Activated CD8-positive, alpha-beta memory T cell treated with anti-CD3 and anti-CD28 coated beads, Interleukin-2, amount 50 U/mL, for 1 hour (primary cell): ENCODE measurements at regions not wholly inside any gene's neighbourhood (a gene's known extent, or its start where the extent isn't known, plus 50 kb on each side); places are given as distances from the start of the nearest gene placed in this dataset.
"Not testable (repeated sequence)": the region's sequence is repeated elsewhere in the genome, so short reads cannot be mapped to it uniquely, and the experiment has no call there.

Source experiments
- DNase-seq: peaks from one replicate; pipeline ENCODE4 v3.0.0-alpha.2; 2020; ENCODE audit errors: extremely low read depth

DNA sequence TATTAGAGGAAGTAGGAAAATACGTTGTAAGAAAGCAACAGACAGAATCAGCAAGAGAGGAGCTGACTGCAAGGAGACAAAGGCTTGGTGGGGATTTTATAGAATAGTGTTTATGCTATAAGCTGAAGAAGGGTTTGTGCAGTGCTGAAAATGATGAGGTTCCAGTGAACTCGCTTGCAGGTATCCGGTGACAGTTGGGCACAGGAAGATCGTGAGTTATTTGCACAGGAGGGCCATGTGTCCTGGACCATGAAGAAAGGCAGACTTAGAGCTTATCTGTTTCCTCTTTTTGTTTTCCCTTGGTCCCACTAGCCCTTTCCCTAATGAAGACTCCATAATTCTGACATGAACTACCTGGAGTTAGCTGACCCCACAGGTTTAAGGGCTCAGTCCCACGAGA, 61.4 kb downstream of the NXNL2 start:
- no peak for DNase-seq

GRCh38 chr9:88604836-88605511, 70.0 kb downstream of the NXNL2 start:
- DNase-seq: no peak

DNA sequence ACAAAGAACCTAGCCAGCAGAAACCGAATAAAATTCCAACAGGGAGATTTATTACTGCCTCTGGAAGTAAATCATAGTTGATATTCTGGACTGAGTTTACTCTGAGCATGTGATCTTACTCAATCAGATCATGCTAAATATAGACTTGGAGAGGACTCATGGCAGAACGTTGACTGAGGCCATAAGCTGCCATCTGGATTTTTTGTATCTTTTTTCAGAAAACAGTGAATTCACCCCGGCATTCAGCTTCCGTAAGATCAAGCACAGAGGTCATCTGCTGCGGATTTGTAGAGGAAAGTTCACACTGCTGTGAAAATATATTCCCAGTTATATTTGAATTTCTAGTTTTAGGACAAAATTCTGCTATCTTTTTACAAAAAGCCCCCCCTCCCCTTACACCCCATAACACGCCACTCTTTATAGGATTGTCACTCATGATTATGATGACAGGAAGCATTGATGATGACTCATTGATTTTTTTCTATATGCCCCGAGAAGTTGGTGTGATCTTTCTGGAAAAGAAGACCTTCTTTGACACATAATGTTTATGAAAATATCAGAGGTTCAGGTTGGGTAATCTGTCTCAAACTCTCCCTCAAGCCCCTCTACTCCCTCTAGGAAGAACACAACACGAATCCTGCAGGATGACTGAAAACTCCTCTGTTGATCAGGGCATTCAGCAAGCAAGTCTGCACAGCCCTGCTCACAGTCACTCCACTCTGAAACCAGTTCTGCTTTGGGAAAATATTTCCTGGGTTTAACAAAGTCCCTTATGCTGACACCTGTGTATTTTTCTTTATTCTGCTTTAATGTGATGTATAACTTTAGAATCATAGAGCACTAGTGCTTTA, 70.8 kb downstream of the NXNL2 start:
- DNase-seq: no peak

DNA sequence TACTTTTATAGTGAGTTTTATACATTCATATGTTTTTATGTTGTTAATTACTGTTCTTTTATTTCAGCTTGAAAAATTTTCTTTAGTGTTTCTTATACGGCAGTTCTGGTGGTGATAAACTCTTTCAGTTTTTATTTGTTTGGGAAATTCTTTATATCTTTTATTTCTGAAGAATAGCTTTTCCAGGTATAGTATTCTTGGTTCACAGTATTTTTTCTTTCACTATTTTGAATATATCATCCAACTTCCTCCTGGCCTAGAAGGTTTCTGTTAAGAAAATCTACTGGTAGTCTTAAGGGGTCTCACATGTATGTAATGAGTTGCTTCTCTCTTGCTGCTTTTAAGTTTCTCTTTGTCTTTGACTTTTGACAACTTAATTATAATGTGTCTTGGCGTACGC, 79.4 kb downstream of the NXNL2 start:
- DNase-seq: no peak

DNA sequence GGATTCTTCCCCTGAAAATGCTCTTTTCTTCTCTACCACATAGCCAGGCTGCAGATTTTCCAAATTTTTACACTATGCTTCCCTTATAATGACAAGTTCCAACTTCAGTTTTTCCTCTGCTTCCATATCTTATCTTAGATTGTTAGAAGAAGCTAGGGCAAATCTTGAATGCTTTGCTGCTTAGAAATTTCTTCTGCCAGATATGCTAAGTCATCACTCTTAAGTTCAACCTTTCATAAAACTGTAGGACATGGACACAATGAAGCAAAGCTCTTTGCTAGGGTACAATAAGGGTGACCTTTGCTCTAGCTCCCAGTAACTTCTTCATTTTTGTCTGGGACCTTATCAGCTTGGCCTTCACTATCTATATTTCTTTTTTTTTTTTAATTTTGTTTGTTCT, 88.7 kb downstream of the NXNL2 start:
- DNase-seq: no peak

- no peak for DNase-seq
Measured at GRCh38 chr9:88628114-88628513, 93.1 kb downstream of the NXNL2 start.

- no peak for DNase-seq
Measured at GRCh38 chr9:88628811-88629210, 93.8 kb downstream of the NXNL2 start.

DNA sequence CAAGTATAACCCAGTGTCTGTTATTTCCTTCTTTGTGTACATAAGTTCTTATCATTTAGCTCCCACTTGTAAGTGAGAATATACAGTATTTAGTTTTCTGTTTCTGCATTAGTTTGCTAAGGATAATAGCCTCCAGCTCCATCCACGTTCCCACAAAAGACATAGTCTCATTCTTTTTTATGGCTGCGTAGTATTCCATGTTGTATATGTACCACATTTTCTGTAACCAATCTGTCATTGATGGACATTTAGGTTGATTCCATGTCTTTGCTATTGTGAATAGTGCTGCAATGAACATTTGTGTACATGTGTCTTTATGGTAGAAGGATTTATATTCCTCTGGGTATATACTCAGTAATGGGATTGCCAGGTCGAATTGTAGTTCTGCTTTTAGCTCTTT, 95.6 kb downstream of the NXNL2 start:
- not testable (repeated sequence) for DNase-seq

GRCh38 chr9:88635151-88635550, 100.2 kb downstream of the NXNL2 start:
- no peak for DNase-seq

GRCh38 chr9:88641456-88642240, 106.7 kb downstream of the NXNL2 start:
- no peak for DNase-seq

DNA sequence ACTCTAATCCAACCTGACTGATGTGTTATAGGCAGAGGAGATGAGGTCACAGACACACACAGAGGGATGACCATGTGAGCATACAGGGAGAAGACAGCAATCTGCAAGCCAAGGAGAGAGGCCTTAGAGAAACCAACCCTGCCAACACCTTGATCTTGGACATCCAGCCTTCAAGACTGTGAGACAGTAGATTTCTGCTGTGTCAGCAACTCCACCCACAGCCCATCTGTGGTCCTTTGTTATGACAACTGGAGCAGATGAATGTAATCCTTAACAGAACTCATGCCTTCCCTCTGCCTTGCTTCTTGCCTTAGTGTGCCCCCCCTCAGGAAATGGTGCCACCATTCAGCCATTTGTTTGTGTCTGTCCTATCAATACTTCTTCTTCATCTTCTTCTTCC, 107.4 kb downstream of the NXNL2 start:
- DNase-seq: no peak

- DNase-seq: no peak
Measured at GRCh38 chr9:88643931-88644330, 109.0 kb downstream of the NXNL2 start.

DNA sequence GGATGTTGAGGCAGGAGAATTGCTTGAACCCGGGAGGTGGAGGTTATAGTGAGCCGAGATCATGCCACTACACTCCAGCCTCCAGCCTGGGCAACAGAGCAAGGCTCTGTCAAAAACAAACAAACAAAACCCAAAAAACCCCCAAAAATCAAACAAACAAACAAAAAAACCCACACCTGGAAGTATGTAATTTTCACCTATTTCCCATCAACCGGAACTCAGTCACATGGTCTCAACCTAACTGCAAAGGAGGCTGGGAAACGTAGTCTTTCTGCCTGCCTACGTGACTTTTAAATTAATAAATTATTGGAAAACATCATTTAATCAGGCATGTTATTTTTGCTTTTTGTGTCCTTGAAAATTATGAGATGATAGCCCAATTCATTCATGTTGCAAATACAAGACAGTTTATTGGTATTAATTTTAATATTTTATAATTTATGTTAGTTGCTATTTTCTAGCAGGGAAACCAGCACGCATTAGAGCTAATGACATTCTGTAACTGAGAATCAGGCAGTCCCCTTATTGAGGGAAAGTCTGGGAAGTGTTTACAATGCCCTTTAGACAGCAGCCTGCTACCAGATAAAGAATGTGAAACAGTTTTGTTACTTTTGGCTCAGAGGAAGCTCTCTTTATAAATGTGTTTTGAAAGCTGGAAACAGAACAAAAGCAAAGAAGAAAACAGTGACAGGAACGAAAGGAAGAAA, 110.3 kb downstream of the NXNL2 start:
- DNase-seq: no peak

DNA sequence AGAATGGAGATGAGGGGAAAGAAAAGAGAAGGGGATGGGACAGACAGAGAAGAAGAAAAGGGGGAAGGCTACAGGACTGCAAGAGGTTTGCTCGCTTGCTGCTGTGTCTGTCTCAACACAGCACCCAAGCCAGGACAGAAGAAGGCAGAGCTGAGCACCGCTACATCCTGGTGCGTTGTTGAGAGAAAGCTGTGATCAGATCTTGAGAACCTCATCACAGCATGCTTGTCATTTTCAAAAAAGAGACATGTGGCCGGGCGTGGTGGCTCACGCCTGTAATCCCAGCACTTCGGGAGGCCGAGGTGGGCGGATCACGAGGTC, 110.9 kb downstream of the NXNL2 start:
- no peak for DNase-seq

- DNase-seq: no peak
Measured at GRCh38 chr9:88646539-88647300, 111.7 kb downstream of the NXNL2 start.

DNA sequence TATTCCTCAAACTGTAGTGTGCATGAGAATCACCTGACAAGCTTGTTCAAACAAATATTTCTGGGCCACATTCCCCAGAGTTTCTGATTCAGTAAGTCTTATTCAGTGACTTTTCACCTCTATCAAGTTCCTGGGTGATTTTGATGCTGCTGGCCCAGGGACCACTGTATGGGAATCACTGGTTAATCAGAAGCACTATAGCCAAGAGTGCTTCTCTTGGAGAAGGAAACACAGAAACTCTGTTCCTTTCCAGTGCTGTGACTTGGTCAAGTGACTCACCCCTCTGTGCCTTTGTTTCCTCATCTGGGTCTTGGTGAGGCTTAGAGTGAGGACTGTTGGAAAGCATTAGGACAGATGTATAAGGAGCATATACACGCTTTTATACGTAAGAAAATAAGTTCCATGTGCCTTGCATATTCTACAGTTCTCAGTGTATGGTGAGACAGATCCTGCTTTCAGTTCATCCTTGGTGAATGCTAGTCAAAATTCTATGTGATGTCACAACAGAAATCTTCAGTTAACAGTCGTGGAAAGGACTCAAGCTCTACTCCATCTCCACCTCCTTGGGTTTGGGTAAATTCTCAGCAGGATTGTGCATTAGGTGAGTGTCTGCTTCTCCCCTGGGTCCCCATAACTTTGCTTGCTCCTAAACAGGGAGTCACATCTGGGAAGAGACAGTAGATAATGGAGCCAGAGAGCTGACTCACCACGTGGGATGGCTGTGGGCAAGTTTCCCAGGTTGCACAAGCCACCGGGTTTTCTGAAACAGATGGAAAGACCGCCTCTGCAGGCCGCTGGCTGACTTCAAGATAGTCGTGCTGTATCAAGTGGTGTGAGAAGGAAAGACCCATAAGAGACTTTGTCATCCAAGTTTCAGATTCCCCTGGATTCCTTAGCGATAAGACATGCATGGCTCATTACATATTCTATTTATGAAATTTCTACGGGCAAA, 117.0 kb downstream of the NXNL2 start:
- no peak for DNase-seq

DNA sequence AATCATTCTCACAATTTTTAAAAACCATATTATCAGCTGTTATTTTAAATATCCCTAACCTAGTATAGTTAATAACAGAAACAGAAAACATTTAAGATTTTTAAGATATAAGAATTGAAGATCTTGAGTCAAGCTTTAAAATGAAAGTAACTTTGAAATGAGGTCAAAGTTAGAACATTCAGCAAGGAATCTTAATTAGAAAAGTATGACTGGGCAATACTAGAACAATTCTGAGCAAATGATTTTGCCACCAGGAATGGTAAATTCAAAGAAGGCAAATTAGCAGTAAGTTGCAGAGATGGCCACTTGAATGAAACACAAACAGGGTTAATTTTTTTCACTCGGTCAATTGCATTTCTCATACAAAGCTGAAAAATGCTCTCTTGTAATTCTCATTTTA, 117.9 kb downstream of the NXNL2 start:
- DNase-seq: no peak

DNA sequence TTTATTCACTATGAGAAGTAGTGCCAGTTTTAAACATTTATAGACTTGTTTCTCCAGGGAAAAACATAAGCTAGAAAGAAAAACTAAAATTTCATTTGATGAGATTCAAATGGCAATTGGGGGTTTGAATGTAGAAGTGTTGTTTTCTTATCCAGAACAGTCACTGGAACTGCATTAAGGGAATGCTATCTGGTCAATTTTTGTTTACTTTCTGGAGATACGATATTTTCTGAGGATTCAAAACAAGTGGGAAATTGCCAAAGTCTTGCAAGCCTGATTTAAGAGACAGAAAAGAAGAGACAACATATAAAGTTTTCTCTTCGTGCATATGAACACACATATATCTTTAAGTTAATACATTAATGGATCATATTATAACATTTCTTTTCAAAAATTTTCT, 118.4 kb downstream of the NXNL2 start:
- DNase-seq: no peak

DNA sequence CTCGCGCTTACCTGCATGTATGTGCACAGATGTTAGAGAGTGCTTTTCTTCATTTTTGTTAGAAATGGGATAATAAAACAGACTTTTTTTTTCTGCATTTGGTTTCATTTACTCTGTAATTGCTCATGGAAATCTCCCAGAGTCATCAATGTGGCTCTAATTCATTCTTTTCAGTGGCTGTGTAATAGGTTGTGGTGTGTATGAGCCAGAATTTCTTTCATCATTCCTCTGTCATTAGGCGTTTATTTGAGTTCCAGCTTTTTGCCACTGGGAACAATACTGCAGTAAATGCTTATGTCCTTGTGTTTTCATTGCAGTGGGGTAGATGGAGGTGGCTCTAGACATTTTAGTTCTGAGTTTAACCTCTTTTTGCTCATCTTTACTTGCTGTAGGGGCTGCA, 118.9 kb downstream of the NXNL2 start:
- no peak for DNase-seq

- no peak for DNase-seq
Measured at GRCh38 chr9:88657893-88658292, 122.9 kb downstream of the NXNL2 start.
